KMS-11 (cell line): ENCODE measurements at regions not wholly inside any gene's neighbourhood (a gene's known extent, or its start where the extent isn't known, plus 50 kb on each side); places are given as distances from the start of the nearest gene placed in this dataset.
"Not testable (repeated sequence)": the region's sequence is repeated elsewhere in the genome, so short reads cannot be mapped to it uniquely, and the experiment has no call there.

Experiments used
- H2AFZ ChIP-seq: fragments of 200-600 bp; sonication (generic); 2 replicates; pipeline ENCODE4 v1.6.1; 2016; ENCODE audit warnings: antibody characterized with exemption, mixed run types, low read depth
- H3K27ac ChIP-seq: fragments of 200-600 bp; sonication (generic); 2 replicates; pipeline ENCODE4 v1.6.1; 2016; ENCODE audit warnings: mild to moderate bottlenecking, mixed run types
- H3K27me3 ChIP-seq: fragments of 200-600 bp; sonication (generic); 2 replicates; pipeline ENCODE4 v1.6.1; 2017; ENCODE audit warnings: mild to moderate bottlenecking, low read depth, mixed run types, moderate library complexity; ENCODE audit not compliant: insufficient read depth
- H3K36me3 ChIP-seq: fragments of 200-600 bp; sonication (generic); 2 replicates; pipeline ENCODE4 v1.6.1; 2017; ENCODE audit warnings: mild to moderate bottlenecking, mixed run types; ENCODE audit not compliant: insufficient read depth
- H3K4me1 ChIP-seq: fragments of 200-600 bp; sonication (generic); 2 replicates; pipeline ENCODE4 v1.6.1; 2016; ENCODE audit warnings: mild to moderate bottlenecking, low read depth, mixed run types; ENCODE audit not compliant: poor library complexity, severe bottlenecking
- H3K4me2 ChIP-seq: fragments of 200-600 bp; sonication (generic); 2 replicates; pipeline ENCODE4 v1.7.0; 2016; ENCODE audit warnings: mild to moderate bottlenecking, mixed run types
- H3K4me3 ChIP-seq: fragments of 200-600 bp; sonication (generic); IDR thresholded peaks from 2 replicates; pipeline ENCODE4 v1.6.1; 2017; ENCODE audit warnings: low read depth, low read length, mixed read lengths; ENCODE audit not compliant: insufficient read depth
- H3K79me2 ChIP-seq: fragments of 200-600 bp; sonication (generic); 2 replicates; pipeline ENCODE4 v1.6.1; 2016; ENCODE audit warnings: low read depth, mixed run types; ENCODE audit not compliant: insufficient read depth
- H3K9ac ChIP-seq: fragments of 200-600 bp; sonication (generic); 2 replicates; pipeline ENCODE4 v1.6.1; 2016; ENCODE audit warnings: mild to moderate bottlenecking, mixed run types
- H4K20me1 ChIP-seq: fragments of 200-600 bp; sonication (generic); 2 replicates; pipeline ENCODE4 v1.6.1; 2016; ENCODE audit warnings: mild to moderate bottlenecking, mixed run types; ENCODE audit not compliant: insufficient read depth
- TF ChIP-seq, protein P1 (sequence below): fragments of 200-600 bp; sonication (generic); conservative IDR thresholded peaks from 2 replicates; pipeline ENCODE4 v1.6.1; 2017; ENCODE audit warnings: low read depth, mild to moderate bottlenecking, antibody characterized with exemption, low read length, moderate library complexity, mixed read lengths

DNA sequence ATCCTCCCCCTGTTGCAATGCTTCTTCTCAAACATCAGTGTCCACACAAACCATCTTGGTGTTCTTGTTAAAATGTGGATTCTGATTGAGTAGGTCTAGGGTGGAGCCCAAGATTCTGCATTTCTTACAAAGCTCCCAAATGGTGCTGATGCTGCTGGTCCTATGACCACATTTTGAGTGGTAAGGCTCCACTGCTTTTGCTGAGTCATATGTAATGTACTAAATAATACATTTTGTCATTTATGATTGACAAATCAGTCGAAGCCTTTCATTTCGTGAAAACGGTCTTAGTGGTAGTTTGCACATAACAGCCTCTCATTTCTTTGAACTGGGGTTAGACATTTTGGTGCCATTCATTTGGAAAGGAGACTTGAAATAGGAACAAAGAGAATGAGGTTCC, 286.3 kb upstream of the DPP6 start:
- H3K4me1 ChIP-seq, H3K9ac ChIP-seq, H3K36me3 ChIP-seq, H3K27ac ChIP-seq, H4K20me1 ChIP-seq, H3K27me3 ChIP-seq, H3K79me2 ChIP-seq, H3K4me3 ChIP-seq, H2AFZ ChIP-seq, H3K4me2 ChIP-seq: not testable (repeated sequence)

DNA sequence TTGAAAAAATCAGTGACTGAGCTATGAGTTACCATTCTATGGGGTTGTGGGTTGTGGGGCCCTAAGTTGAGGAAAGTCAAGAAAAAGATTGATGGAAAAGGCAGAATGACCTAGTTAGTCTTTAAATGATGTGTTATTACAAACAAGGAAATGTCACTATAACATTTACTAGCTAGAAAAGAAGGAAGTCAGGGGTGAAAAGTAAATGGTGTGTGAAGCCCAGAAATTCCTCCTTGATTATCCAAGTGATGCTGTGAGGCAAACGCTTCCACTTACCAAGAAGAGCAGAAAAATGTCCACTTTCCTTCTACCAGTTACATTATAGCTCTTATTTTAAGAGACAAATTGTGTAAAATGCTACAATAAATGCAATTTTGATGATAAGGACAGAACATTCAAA, 285.3 kb upstream of the DPP6 start:
- not testable (repeated sequence) for H3K27me3 ChIP-seq, H3K79me2 ChIP-seq, H2AFZ ChIP-seq, H3K4me3 ChIP-seq, H3K4me2 ChIP-seq, H3K4me1 ChIP-seq, H3K36me3 ChIP-seq, H4K20me1 ChIP-seq, H3K9ac ChIP-seq, H3K27ac ChIP-seq

DNA sequence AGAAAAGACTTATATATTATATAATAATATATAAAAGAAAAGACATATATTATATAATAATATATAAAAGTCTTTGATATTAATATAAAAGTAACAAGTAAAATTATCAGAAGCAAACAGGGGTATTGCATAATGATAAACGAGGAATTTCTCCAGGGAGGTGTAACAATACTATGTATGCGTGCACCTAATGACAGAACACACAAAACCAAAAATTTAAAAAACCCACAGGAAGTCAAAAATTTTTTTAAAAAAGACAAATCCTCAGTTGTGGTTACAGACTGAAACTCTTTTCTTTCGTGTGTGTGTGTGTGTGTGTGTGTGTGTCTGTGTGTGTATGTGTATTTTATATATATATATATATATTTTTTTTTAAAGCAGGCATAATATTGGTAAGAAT, 279.2 kb upstream of the DPP6 start:
- no peaks in the 10 kb centered on the region for H4K20me1 ChIP-seq
- no peak overlapping the region for H3K4me3 ChIP-seq
- no peaks in the 10 kb centered on the region for H3K79me2 ChIP-seq
- TF ChIP-seq, protein P1, sequence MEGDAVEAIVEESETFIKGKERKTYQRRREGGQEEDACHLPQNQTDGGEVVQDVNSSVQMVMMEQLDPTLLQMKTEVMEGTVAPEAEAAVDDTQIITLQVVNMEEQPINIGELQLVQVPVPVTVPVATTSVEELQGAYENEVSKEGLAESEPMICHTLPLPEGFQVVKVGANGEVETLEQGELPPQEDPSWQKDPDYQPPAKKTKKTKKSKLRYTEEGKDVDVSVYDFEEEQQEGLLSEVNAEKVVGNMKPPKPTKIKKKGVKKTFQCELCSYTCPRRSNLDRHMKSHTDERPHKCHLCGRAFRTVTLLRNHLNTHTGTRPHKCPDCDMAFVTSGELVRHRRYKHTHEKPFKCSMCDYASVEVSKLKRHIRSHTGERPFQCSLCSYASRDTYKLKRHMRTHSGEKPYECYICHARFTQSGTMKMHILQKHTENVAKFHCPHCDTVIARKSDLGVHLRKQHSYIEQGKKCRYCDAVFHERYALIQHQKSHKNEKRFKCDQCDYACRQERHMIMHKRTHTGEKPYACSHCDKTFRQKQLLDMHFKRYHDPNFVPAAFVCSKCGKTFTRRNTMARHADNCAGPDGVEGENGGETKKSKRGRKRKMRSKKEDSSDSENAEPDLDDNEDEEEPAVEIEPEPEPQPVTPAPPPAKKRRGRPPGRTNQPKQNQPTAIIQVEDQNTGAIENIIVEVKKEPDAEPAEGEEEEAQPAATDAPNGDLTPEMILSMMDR, result no peak
- no peak overlapping the region for H3K4me2 ChIP-seq
- H3K27me3 ChIP-seq, result no peaks in the 10 kb centered on the region
- no peak overlapping the region for H3K27ac ChIP-seq
- H3K4me1 ChIP-seq, result peaks cover 5% of the 10 kb centered on the region
- no peak overlapping the region for H3K9ac ChIP-seq
- no peaks in the 10 kb centered on the region for H3K36me3 ChIP-seq
- H2AFZ ChIP-seq, result no peak overlapping the region

DNA sequence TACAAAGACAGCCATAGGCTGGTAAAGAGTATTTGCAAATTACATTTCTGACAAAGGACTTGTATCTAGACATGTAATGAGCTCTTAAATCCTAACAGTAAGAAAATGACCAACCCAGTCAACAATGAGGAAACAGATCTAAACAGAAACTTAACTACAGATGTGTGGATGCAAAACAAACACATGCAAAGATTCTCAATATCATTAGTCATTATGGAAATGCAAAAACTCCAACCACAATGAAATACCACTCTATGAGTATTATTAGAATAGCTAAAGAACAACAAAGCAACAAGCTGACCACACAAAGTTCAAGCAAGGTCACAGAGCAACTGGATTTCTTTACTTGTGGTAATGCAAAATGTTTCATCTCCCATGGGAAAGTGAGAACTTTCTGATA, 275.3 kb upstream of the DPP6 start:
- not testable (repeated sequence) for H2AFZ ChIP-seq, H3K9ac ChIP-seq, H3K79me2 ChIP-seq, H3K27me3 ChIP-seq, H4K20me1 ChIP-seq, H3K27ac ChIP-seq, H3K4me3 ChIP-seq, H3K36me3 ChIP-seq, H3K4me2 ChIP-seq, H3K4me1 ChIP-seq

DNA sequence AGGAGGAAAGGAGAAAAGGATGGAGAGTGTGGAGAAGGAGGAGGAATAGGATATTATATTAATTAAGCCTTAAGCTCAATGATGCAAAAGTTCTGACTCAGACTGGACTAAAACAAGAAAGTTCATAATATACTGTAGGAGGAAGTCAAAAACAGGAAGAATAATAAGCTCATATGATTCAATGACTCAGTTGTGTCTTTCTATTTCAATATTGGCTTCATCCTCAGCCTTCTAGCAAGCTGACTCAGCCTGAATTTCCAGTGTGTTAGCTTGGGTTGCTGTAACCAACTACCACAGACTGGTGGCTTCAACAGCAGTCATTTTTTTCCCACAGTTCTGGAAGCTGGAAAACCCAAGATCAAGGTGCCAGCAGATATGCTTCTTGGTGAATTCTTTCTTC, 254.8 kb upstream of the DPP6 start:
- H4K20me1 ChIP-seq, H3K4me2 ChIP-seq, H3K27me3 ChIP-seq, H2AFZ ChIP-seq, H3K4me3 ChIP-seq, H3K36me3 ChIP-seq, H3K27ac ChIP-seq, H3K79me2 ChIP-seq, H3K4me1 ChIP-seq, H3K9ac ChIP-seq: not testable (repeated sequence)

DNA sequence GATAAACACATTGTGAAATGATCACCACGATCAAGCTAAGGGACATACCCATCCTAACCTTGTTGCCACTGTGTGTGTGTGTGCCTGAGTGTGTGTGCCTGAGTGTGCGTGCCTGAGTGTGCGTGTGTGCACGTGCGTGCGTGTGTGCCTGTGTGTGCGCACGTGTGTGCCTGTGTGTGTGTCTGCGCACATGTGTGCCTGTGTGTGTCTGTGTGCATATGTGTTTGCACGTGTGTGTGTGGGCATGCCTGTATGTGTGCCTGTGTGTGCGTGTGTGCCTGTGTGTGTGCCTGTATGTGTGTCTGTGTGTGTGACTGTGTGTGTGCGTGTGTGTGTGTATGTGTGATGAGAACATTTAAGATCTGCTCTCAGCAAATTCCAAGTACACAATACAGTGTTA, 244.1 kb upstream of the DPP6 start:
- no peaks in the 10 kb centered on the region for H3K79me2 ChIP-seq
- no peak overlapping the region for H3K4me2 ChIP-seq
- H3K27me3 ChIP-seq, result no peaks in the 10 kb centered on the region
- H3K36me3 ChIP-seq, result no peaks in the 10 kb centered on the region
- H3K4me1 ChIP-seq, result no peaks in the 10 kb centered on the region
- H3K4me3 ChIP-seq, result no peak overlapping the region
- H2AFZ ChIP-seq, result no peak overlapping the region
- no peak overlapping the region for H3K9ac ChIP-seq
- H4K20me1 ChIP-seq, result no peaks in the 10 kb centered on the region
- H3K27ac ChIP-seq, result no peak overlapping the region
- TF ChIP-seq, protein P1, result no peak
